ENCODE measurements at regions not wholly inside any gene's neighbourhood (a gene's known extent, or its start where the extent isn't known, plus 50 kb on each side); places are given as distances from the start of the nearest gene placed in this dataset.

GRCh38 chr10:128178302-128178958 is 52.2 kb upstream of the MKI67 start:
- no peaks in the 10 kb centered on the region for H3K9me3 ChIP-seq
- H3K27ac ChIP-seq = no peak overlapping the region
- TF ChIP-seq, protein P1, sequence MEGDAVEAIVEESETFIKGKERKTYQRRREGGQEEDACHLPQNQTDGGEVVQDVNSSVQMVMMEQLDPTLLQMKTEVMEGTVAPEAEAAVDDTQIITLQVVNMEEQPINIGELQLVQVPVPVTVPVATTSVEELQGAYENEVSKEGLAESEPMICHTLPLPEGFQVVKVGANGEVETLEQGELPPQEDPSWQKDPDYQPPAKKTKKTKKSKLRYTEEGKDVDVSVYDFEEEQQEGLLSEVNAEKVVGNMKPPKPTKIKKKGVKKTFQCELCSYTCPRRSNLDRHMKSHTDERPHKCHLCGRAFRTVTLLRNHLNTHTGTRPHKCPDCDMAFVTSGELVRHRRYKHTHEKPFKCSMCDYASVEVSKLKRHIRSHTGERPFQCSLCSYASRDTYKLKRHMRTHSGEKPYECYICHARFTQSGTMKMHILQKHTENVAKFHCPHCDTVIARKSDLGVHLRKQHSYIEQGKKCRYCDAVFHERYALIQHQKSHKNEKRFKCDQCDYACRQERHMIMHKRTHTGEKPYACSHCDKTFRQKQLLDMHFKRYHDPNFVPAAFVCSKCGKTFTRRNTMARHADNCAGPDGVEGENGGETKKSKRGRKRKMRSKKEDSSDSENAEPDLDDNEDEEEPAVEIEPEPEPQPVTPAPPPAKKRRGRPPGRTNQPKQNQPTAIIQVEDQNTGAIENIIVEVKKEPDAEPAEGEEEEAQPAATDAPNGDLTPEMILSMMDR (IDR thresholded peaks at IDR 0.05) = no peak
- no peaks in the 10 kb centered on the region for H3K27me3 ChIP-seq
- H3K4me1 ChIP-seq (ENCODE audit: control insufficient read depth in 1 of 2, insufficient read depth in 1 of 2, low read depth in 1 of 2, low read length in 1 of 2) = no peaks in the 10 kb centered on the region
- no peak overlapping the region for H3K4me3 ChIP-seq (ENCODE audit: low read depth in 1 of 2, low read length in 1 of 2)
- H3K36me3 ChIP-seq = no peaks in the 10 kb centered on the region

DNA sequence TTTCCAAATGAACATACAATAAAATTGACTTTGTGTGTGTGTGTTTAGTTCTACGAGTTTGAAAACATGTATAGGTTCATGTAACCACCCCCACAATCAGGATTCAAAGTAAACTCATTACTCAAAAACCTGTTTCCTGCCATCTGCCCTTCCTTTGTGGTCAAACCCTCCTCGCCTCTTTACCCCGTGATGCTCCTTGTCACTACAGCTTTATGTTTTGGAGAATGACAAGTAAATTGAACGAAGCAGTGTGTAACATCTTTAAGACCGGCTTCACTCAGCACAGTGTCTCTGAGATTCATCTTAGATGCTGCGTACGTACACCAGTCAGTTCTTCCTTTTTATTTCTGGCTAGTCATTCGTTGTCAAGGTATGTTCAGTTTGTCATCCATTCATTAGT is 54.6 kb upstream of the MKI67 start:
- Histone ChIP-seq H3K9me3 (no peaks in the 10 kb centered on the region), H3K27ac (no peak overlapping the region), H3K4me3 (ENCODE audit: low read depth in 1 of 2, low read length in 1 of 2) (no peak overlapping the region), H3K4me1 (ENCODE audit: control insufficient read depth in 1 of 2, insufficient read depth in 1 of 2, low read depth in 1 of 2, low read length in 1 of 2) (no peaks in the 10 kb centered on the region), H3K36me3 (no peaks in the 10 kb centered on the region), H3K27me3 (no peaks in the 10 kb centered on the region)
- TF ChIP-seq, protein P1 (IDR thresholded peaks at IDR 0.05) = no peak

GRCh38 chr10:128185627-128186026 is 59.4 kb upstream of the MKI67 start:
- H3K9me3 ChIP-seq = no peaks in the 10 kb centered on the region
- peaks cover 21% of the 10 kb centered on the region for H3K27me3 ChIP-seq
- H3K4me3 ChIP-seq (ENCODE audit: low read depth in 1 of 2, low read length in 1 of 2) = no peak overlapping the region
- H3K27ac ChIP-seq = no peak overlapping the region
- no peaks in the 10 kb centered on the region for H3K36me3 ChIP-seq
- TF ChIP-seq, protein P1 (IDR thresholded peaks at IDR 0.05) = no peak
- no peaks in the 10 kb centered on the region for H3K4me1 ChIP-seq (ENCODE audit: control insufficient read depth in 1 of 2, insufficient read depth in 1 of 2, low read depth in 1 of 2, low read length in 1 of 2)

GRCh38 chr10:128186959-128187787 is 61.0 kb upstream of the MKI67 start:
- peaks cover 21% of the 10 kb centered on the region for H3K27me3 ChIP-seq
- no peaks in the 10 kb centered on the region for H3K36me3 ChIP-seq
- H3K27ac ChIP-seq = no peak overlapping the region
- no peaks in the 10 kb centered on the region for H3K9me3 ChIP-seq
- H3K4me3 ChIP-seq (ENCODE audit: low read depth in 1 of 2, low read length in 1 of 2) = no peak overlapping the region
- no peaks in the 10 kb centered on the region for H3K4me1 ChIP-seq (ENCODE audit: control insufficient read depth in 1 of 2, insufficient read depth in 1 of 2, low read depth in 1 of 2, low read length in 1 of 2)
- TF ChIP-seq, protein P1 (IDR thresholded peaks at IDR 0.05) = no peak

GRCh38 chr10:128187788-128188185 is 61.6 kb upstream of the MKI67 start:
- Histone ChIP-seq H3K4me1 (ENCODE audit: control insufficient read depth in 1 of 2, insufficient read depth in 1 of 2, low read depth in 1 of 2, low read length in 1 of 2) (no peaks in the 10 kb centered on the region), H3K36me3 (no peaks in the 10 kb centered on the region), H3K9me3 (no peaks in the 10 kb centered on the region), H3K27me3 (peaks cover 21% of the 10 kb centered on the region), H3K27ac (no peak overlapping the region), H3K4me3 (ENCODE audit: low read depth in 1 of 2, low read length in 1 of 2) (no peak overlapping the region)
- TF ChIP-seq, protein P1 (IDR thresholded peaks at IDR 0.05) = no peak
